Activated naive CD4-positive, alpha-beta T cell (primary cell): ENCODE measurements at regions not wholly inside any gene's neighbourhood (a gene's known extent, or its start where the extent isn't known, plus 50 kb on each side); places are given as distances from the start of the nearest gene placed in this dataset.

Source experiments
- DNase-seq, 4 experiments: peaks; one replicate each; lab custom pipeline; 2025; lab: John Stamatoyannopoulos, UW

DNA sequence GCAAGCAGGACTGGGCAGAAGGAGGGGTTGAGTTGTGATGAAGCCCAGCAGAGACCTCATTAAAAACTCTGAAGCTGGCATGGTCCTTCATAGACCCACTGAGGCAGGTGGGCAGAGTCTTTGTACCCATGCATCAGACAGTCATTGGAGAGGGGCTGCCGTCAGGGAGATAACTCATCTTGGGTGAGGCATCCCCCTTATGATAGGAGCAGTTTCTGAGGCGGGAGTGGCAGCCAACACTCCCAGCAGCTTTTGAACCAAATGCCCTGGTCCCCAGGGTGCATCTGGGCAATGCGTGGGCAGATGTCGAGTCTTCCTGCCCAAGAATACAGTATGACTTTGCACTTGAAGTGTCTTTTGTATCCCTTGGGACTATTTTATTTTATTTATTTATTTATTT is 68.1 kb downstream of the HTR5A start:
- DNase-seq, result no peak

DNA sequence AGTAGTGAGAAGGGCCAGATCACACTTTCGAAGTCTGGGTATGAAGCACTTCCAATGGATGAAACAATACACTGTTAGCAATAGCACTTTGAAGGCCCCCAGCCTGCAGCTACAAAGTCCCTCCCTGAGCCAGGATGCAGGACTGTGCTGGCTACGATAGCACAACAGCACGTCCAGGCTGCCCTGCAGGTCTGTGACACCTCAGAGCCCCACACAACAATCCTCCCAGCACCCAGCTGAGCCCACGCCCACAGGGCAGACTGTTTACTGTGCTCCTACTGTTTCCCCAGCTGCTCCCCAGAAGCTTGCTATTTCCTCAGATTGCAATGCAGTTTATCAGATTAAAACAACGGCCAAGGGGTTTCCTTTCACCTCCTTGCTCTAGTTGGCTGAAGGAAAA is 71.4 kb downstream of the HTR5A start:
- DNase-seq, result no peak

DNA sequence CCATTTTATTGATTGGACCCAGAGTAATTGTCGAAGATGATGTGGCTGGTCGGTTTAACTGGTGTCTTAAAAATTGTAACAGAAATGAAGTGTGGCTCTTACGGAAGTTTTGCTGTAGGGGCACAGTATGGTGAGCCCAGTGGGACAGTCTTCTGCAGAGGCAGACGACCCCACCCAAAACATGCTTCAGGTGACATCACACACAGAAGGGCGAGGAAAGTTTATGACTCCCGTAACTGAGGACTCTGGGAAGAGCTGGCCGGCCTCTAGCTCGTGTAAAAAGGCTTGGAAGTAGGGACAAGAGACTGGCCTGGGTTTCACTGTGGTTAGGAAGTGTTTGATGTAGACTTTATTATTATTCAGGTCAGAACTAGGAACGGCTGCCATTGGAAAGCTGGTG is 73.3 kb downstream of the HTR5A start:
- no peak for DNase-seq

DNA sequence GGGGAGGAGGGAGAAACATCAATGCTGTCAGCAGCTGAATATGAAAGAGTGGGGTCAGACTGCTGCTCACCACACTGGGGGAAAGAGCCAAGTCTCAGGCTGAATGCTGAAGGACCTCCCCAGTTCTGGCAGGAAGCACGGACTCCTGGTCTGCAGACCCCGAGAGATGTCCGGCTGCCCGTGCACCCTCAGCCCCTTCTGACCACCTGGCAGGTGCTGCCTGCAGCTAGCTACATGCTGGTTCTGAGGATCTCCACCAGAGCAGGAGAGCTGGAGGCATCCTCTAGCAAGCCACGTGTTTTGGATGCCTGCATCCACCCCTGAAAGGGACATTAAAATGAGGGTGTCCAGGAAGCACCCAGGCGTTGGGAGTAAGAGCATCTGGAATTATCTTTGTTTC is 74.2 kb downstream of the HTR5A start:
- no peak for DNase-seq

DNA sequence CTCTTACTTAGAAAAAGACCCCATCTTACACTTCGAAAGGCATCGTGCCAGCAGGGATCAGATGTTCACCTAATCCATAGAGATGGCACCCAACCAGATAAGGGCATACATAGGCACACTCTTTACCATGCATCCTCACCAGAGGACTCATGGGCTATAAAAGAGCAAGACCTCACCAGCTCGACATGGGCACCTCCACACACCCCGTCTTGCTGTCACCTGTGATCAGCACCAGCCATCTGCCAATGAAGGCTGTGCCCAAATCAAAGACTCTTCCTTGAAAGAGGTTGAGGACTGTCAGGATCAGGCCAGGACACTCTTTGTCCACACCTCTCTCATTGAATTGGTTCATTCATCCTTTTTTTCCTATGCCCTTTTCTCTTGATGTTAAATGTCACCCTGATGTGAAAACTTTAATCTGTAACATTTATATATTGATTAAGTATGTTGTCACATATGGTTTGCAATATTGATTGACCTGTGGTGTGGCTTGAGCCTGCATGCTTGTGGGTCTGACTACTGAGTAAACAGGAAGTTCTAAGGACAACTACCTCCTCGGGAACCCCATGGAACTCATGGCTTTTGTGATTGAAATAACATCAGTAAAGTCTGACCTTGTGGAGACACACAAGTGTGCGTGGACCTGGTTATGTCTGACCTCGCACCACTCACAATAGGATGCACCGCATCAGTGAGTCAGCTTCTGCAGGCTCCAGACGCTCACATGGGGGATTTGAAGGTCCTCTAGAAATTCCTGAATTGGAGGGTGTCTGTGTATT is 75.5 kb downstream of the HTR5A start:
- DNase-seq, result no peak

DNA sequence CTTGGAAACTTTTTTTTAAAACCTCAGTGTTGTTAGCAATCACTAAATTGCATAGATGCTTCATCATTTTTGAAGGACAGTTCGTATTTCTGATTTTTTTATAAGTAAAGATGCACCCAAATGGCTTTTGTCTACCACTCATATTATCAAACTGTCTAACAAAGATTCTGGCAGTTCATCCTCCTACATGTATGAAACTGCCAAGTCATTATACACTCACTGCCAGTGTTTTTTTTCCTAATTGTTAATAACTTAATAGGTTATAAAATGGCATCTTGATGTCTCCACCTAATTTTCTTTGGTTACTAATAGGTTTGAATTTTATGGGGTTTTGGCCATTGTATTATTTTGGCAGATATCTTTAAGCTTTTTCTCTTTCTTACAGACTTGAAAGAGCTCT is 77.0 kb downstream of the HTR5A start:
- DNase-seq, result no peak

DNA sequence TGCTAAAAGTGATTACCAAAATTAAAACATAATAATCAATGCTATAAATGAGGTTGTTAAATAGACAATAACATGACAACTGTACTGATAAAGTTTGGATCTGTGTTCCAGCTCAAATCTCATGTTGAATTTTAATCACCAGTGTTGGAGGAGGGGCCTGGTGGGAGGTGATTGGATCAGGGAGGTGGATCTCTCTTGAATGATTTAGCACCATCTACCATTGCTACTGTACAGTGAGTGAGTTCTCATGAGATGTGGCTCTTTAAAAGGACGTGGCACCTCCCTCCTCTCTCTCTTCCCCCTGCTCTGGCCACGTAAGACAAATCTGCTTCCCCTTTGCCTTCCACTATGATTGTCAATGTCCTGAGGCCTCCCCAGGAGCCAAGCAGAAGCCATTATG is 77.5 kb downstream of the HTR5A start:
- no peak for DNase-seq

DNA sequence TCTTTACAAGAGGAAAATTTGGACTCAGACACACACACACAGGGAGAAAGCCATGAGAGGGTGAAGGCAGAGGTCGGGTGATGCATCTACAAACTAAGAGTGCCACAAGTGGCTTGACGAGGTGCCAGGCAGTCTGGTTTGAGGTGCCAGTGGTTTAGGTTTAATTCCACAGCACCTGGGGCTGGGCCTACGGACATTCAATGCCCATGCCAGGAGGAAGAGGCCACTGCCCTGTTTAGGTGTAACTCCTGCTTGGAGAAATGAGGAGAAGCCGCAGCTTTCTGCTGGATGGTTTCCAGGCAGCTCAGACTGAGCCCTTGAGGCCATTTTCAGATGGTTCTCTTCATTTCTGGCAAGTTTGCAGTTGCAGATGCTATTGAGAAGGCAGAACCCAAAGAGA is 83.6 kb downstream of the HTR5A start:
- no peak for DNase-seq

DNA sequence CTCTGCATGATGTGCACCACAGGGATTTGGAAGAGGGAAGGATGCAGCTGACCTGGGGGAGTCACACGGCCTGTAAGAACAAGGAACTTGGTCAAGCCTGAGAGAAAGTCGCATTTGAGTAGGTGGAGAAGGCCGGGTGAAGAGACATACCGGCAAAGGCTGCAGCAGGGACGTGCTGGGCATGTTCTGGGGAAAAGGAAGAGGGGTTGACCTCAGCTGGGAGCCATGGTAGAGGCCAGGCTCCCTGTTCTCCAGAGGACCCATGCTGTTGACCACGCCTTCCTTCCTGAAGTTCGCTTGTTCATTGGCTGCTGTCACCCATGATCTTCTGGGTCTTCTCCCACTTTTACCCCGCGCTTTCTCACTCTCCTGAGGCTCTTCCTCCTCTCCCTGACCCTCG is 84.5 kb downstream of the HTR5A start:
- DNase-seq, result no peak

DNA sequence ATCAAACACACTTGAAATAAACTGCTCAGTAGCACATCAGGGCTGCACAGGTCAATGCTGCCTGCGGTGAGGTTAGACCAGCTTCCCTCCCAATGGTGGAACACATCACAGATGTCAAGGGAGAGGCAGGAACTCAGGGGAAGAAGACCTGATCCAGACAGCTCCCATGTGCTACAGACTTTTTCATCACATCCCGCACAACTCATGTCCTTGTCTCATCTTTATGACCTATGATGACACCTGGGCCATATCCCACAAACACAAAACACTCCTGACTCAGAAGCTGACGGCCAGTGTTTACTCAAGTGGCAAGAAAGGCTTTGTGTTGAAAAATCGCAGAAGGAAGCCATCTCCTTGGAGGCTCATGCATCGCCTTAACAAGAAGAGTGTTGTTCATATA is 91.6 kb downstream of the HTR5A start:
- DNase-seq, result no peak

DNA sequence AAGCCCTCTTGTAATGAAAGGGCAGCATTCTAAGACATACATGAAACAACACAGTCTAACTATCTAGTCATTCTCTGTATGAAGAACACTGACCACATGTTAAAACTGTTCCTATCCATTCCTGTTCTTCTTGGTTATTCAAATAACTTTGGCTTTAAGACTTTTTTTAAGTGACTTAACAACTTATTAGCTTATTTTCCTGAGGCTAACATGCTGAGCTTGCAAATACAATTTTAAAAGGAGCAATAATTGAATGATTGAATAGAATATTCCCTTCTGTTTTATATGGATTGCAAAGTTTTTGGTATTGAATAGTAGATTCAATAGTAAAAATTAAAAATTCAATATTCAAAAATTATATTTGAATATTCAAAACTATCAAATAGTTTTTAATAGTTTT is 92.3 kb downstream of the HTR5A start:
- no peak for DNase-seq

DNA sequence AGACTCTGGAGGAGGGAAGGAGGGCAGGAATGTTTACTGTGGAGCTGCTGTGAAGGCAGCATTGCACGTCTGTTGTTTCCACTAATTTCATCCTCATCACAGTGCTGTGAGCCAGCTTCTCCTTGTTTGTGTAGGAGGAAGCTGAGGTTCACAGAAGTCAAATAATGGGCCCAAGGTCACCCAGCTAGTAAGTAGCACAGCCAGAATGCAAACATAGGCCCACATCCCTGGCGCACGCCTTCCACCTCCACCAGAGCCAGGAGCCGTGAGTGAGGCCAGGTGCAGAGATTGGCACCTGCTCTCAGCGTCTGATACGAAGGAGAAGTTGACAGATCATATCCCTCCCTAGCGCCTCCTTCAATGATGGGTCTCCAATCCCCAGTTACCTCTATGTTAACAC is 93.6 kb downstream of the HTR5A start:
- no peak for DNase-seq

DNA sequence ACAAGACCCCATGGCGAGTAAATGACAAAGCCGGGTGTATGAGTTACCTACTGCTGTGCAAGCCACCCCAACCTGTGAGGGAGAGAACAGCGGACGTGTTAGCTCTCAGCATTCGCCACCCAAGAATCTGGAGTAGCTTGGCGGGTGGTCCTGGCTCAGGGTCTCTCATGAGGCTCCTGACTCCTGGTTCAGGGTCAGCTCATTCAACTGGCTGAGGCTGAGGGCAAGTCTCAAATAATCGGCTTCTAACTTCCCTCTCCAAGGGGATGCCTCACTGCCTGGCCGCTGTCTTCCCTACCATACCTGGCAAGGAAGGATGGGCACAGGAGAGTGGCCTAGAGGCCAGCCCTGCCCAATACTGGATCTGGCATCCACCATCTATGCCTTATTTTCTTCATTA is 94.2 kb downstream of the HTR5A start:
- no peak for DNase-seq

DNA sequence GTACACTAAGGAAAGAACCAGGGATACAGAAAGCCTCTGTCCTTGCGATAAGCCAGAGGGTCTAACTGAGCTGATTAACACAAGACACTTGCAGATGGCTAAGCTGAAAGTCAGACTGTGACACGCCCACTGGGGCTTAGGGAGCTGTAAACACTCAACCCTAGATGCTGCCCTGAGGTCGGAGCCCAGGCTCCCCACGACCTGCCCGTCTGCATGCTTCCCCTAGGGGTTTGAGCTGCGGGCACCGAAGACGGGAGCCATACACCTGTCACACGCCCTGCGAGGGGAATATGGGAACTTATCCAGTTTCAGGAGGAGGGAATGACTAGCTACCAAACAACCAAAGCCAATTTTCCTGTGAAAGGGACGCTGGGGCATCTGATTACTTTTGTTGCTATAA is 96.0 kb downstream of the HTR5A start:
- no peak for DNase-seq

DNA sequence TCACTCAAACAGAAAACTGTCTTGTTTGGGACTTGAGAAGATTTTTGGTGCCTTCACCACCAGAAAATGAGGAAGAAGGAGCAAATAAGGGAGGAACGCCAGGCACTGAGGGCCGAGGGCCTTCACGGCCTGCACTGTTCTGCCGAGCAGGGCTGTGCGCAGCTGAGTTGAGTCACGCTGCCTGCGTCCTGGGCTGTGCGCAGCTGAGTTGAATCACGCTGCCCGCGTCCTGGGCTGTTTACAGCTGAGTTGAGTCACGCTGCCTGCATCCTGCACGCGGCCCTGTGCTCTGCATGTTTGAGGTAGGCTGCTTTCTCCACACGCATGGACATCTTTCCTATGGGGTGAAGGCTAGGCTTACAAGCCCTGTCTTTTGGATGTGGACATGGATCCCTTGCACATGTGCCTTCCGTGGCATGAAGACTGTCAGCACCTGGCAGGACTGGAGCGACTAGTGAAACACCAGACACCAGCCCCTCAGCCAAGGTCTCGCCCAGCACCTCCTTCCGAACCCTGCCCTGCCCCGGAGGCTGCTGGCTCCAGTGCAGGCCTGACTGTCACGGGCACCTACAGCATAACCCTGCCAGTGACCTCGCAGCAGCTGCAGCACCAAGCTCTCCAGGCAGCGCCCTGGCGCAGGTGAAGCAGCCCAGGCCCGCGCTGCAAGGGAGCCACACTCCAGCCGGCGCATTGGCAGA is 96.7 kb downstream of the HTR5A start:
- no peak for DNase-seq

DNA sequence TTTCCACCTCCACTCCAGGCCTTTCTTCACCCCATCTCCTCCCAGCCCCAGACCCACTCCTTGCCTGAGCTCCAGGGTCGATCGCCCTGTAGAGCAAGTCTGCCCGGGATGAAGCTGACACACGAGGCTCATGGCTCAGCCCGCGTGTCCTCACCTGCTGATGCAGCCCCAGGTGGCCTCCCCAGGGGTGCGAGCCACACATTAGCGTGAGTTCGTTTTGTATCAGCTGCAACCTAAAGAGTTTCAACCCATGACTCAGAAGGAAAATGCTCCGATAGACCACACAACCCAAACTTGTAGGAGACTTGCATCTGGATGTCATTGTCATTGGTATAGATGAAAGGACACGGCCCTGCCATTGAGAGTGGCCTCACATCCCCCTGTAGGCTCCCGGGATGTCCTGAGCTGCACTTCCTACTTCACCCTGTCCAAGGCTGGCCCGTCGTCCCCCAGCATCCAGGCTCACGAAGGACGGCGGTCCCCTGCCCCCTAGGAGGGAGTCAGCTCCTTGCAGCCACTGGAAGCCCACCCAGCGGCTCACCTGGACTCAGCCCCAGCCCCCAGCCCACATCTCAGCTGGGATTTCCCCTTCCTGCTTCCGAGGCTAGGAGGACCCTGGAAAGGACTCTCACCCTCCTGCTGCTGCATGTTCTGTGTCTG is 97.7 kb downstream of the HTR5A start:
- no peak for DNase-seq

DNA sequence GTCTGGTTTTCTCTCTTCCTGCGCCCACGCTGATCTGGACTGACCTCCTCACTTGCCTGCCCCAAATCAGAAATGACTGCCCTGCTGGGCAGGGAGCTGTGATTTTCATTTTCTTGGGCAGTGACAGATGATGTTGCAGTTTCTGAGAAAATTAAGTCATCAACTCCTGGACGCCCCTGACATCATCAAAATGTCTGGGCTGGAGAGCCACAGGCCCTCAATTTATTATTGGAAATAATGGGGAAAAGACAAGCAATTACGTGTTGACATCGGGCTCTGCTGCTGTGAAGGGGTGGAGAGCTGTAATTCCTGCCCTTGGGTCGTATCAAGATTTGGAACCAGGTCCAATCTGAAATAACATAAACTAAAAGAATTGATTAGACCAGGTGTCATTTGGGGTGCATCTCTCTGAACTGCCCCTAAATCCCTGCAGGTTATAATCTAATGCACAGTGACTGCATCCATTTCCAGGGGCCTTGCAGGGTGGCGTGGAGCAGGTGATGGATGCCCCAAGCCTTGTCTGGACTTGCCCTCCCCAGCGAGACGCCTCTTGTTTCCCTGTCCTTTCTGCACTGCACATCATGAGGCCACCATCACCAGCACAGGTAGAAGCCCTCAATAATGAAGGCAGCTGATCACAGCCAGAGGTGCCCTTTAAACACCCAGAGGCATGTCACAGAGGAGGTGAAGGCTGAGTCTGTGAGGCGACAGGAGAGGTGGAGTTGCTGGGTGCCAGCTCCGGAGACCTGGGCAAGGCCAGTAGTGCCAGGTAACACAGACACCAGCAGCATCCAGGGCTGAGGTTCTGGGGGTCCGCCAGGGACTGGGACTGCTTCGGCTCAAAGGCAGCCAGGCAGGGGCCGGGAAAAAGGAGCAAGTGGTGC is 98.7 kb downstream of the HTR5A start:
- DNase-seq, result no peak

DNA sequence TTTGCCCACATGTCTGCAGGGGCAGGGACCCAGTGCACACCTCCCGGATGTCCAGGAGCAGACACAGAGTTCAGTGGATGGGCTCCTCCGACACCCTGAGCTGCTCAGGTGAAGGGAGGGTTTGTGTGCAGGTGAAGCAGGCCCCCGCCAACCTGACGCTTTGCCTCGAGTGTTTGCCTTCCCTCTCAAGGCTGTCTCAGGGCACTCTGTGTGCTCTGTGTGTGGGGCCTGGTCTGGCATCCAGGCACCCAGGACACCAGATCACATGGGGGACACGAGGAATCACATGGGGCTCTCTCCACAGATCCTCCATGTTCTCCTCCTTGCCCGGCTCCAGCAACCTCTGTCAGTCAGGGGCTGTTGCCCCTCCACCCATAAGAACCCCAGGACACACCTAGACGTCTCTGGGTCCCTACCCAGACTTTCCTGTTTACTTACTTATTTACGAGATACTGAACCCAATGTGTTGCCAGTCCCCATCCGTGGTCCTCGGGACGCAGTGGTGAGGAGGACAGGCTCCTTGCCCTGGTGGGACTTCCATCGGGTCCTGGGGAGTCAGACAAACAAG is 99.5 kb downstream of the HTR5A start:
- DNase-seq, result no peak

DNA sequence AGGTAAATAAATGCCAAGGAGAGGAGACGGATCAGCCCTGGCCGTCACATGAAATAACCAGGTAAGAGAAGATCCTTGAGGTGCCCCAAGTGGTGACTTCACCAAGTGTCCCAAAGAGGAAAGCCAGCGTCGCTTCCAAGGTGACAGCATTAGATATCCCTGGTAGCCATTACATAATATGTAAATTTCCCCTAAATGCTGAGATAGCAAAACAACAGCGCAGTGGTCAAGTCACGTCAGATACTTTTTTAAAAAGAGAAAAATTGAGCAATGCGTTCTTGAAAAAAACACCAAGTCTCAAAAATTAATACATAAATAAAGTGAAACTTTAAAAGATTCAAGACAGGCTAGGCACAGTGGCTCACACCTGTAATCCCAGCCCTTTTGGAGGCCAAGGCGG is 100.2 kb downstream of the HTR5A start:
- DNase-seq, result no peak

DNA sequence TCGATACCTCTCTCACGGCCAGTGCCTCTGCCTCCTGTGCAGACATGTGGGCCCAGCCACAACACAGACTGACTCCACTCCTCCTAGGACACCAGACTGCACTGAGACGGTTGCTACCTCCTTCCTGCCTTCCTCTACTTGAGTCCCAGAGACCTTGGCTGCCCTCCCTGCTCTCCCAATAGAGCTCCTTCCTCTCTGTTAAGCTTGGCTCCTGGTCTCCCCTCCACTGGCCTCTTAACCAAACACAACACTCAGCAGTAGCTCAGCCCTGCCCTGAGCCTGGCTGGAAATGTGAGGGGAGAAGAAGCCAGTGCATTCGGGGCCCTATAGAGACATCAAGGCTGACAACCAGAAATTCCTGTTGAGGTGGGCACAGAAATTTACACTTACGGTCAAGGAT is 102.0 kb downstream of the HTR5A start:
- no peak for DNase-seq

DNA sequence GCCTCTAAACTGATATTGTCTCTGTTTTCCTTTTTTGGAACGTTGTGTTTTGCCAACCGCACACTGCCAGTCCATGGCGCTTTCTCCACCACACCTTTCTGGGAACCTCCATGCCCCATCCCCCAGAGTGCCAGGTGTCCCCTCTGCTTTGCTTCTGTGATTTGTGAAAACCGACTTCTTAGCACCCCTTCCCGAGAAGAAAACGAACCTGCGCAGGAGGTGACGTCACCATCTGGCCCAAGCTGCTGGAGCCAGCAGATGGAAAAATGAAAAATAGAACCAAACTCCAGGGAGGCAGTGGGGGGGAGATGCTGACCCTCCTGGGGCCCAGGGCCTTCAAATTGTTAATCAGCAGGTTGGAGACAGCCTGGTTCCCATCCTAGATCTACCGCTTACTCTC is 103.8 kb downstream of the HTR5A start:
- DNase-seq, result no peak

DNA sequence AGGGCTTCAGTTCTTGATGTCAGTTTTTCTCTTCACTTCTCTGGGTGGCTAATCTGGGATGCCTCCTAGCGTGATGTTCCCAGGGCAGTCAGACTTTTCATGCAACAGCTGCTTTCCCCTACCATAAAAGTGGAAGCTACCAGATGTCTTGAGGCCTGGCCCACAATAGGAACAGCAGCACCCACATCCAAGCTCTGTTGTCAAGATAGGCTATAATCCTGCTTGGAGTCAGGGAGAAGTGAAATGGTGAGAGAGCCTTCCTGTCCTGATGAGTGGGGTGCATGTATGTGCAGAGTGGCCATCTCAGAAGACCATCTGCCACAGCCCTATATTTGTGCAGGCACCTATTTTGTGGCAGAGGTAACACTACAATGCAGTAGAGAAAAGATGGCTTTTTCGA is 108.0 kb downstream of the HTR5A start:
- no peak for DNase-seq
